IMR-90 (cell line): ENCODE measurements at regions not wholly inside any gene's neighbourhood (a gene's known extent, or its start where the extent isn't known, plus 50 kb on each side); places are given as distances from the start of the nearest gene placed in this dataset.

Experiments
- ATAC-seq: fragments of 200-7000 bp; cut with Tn5 transposase; 2 replicates; pipeline ENCODE4 v1.9.1; 2020; ENCODE audit warnings: low read depth, mild to moderate bottlenecking, moderate library complexity
- BruUV-seq: library from RNA; stranded (reverse); fragments of 400-500 nt; replicated peaks from 2 replicates; lab custom pipeline; 2021; lab: Mats Ljungman, UMichigan
- CTCF ChIA-PET: fragments of 300-600 bp; formaldehyde crosslinking; extraction: SDS; loops from one replicate; lab custom pipeline; 2021; ENCODE audit warnings: antibody characterized with exemption; lab: Yijun Ruan, JAX
- POLR2A ChIA-PET: fragments of 300-600 bp; sonication (Branson Sonifier 250); formaldehyde crosslinking; loops from one replicate; lab custom pipeline; 2022; ENCODE audit warnings: antibody characterized with exemption; ENCODE audit not compliant: unreplicated experiment; lab: Charles Lee
- DNase-seq: peaks from one replicate; pipeline ENCODE4 v3.0.0; 2013
- H2AFZ ChIP-seq: replicated peaks from 2 replicates; pipeline ENCODE3; 2013; ENCODE audit warnings: low read length, mild to moderate bottlenecking; ENCODE audit not compliant: poor library complexity
- H2AK5ac ChIP-seq: 2 replicates; pipeline ENCODE4 v1.6.1; 2013; ENCODE audit warnings: low read depth, low read length, inconsistent platforms
- H2AK9ac ChIP-seq: replicated peaks from 2 replicates; pipeline ENCODE3; 2013; ENCODE audit warnings: mild to moderate bottlenecking, low read depth, low read length, moderate library complexity; ENCODE audit not compliant: poor library complexity
- H2BK120ac ChIP-seq: 2 replicates; pipeline ENCODE4 v1.6.1; 2013; ENCODE audit warnings: low read depth, low read length, inconsistent platforms
- H2BK15ac ChIP-seq: 3 replicates; pipeline ENCODE4 v1.6.1; 2013; ENCODE audit warnings: low read depth, low read length, inconsistent platforms
- H2BK20ac ChIP-seq: 2 replicates; pipeline ENCODE4 v1.6.1; 2013; ENCODE audit warnings: low read depth, mild to moderate bottlenecking, inconsistent platforms, low read length, moderate library complexity
- H2BK5ac ChIP-seq: 2 replicates; pipeline ENCODE4 v1.6.1; 2013; ENCODE audit warnings: mild to moderate bottlenecking, low read depth, low read length, inconsistent platforms; ENCODE audit not compliant: poor library complexity, severe bottlenecking
- H3K14ac ChIP-seq: replicated peaks from 2 replicates; pipeline ENCODE4 v1.6.1; 2013; ENCODE audit warnings: low read depth, low read length, inconsistent platforms
- H3K18ac ChIP-seq: 2 replicates; pipeline ENCODE4 v1.6.1; 2013; ENCODE audit warnings: low read depth, low read length, control low read depth
- H3K23ac ChIP-seq: 2 replicates; pipeline ENCODE4 v1.6.1; 2013; ENCODE audit warnings: low read depth, low read length, inconsistent platforms
- H3K27ac ChIP-seq: 2 replicates; pipeline ENCODE4 v1.5.1; 2013; ENCODE audit warnings: mild to moderate bottlenecking, control low read depth, low read length; ENCODE audit not compliant: insufficient read depth
- H3K27me3 ChIP-seq: 2 replicates; pipeline ENCODE4 v1.6.1; 2013; ENCODE audit warnings: low read length; ENCODE audit not compliant: control insufficient read depth, insufficient read depth
- H3K36me3 ChIP-seq: 2 replicates; pipeline ENCODE4 v1.6.1; 2013; ENCODE audit warnings: low read length, mixed read lengths; ENCODE audit not compliant: control insufficient read depth, insufficient read depth
- H3K4ac ChIP-seq: 2 replicates; pipeline ENCODE4 v1.6.1; 2013; ENCODE audit warnings: low read depth, low read length, inconsistent platforms
- H3K4me1 ChIP-seq: 2 replicates; pipeline ENCODE4 v1.6.1; 2013; ENCODE audit warnings: low read length, mixed read lengths; ENCODE audit not compliant: control insufficient read depth, insufficient read depth
- H3K4me2 ChIP-seq: 2 replicates; pipeline ENCODE4 v1.6.1; 2013; ENCODE audit warnings: low read depth, mild to moderate bottlenecking, control low read depth, low read length, moderate library complexity
- H3K4me3 ChIP-seq: 2 replicates; pipeline ENCODE4 v1.5.1; 2013; ENCODE audit warnings: low read depth, mild to moderate bottlenecking, control low read depth, low read length, moderate library complexity; ENCODE audit not compliant: insufficient read depth
- H3K56ac ChIP-seq: 2 replicates; pipeline ENCODE4 v1.6.1; 2013; ENCODE audit warnings: low read length, inconsistent platforms; ENCODE audit not compliant: insufficient read depth; ENCODE audit errors: extremely low read depth
- H3K79me1 ChIP-seq, 2 experiments: 2 replicates each; pipeline ENCODE4 v1.6.1; 2013; ENCODE audit warnings: low read length in 2 of 2, inconsistent platforms in 1 of 2, low read depth in 1 of 2
- H3K9ac ChIP-seq: 2 replicates; pipeline ENCODE4 v1.6.1; 2013; ENCODE audit warnings: low read depth, low read length, control low read depth
- H3K9me1 ChIP-seq: 2 replicates; pipeline ENCODE4 v1.6.1; 2013; ENCODE audit warnings: low read length, inconsistent platforms; ENCODE audit not compliant: insufficient read depth
- H3K9me3 ChIP-seq: 2 replicates; pipeline ENCODE4 v1.6.1; 2013; ENCODE audit warnings: low read length; ENCODE audit not compliant: control insufficient read depth, insufficient read depth
- H4K20me1 ChIP-seq: 2 replicates; pipeline ENCODE4 v1.6.1; 2013; ENCODE audit warnings: low read length, inconsistent platforms; ENCODE audit not compliant: insufficient read depth
- H4K5ac ChIP-seq: 2 replicates; pipeline ENCODE4 v1.6.1; 2013; ENCODE audit warnings: mild to moderate bottlenecking, low read depth, low read length, control low read depth
- H4K8ac ChIP-seq, 2 experiments: 2 replicates each; pipeline ENCODE4 v1.6.1; 2013; ENCODE audit warnings: low read depth in 2 of 2, low read length in 2 of 2, control low read depth in 1 of 2, inconsistent platforms in 1 of 2
- H4K91ac ChIP-seq: 2 replicates; pipeline ENCODE4 v1.6.1; 2013; ENCODE audit warnings: low read depth, low read length, inconsistent platforms; ENCODE audit not compliant: insufficient read depth
- BHLHE40 ChIP-seq: fragments of 150-350 bp; IDR thresholded peaks from 2 replicates; pipeline ENCODE4 v1.6.1; 2016; ENCODE audit warnings: mild to moderate bottlenecking, low read depth, low read length
- POLR2A ChIP-seq: IDR thresholded peaks from 2 replicates; pipeline ENCODE4 v1.6.1; 2012; ENCODE audit warnings: mild to moderate bottlenecking, low read depth, low read length
- RAD21 ChIP-seq: IDR thresholded peaks from 2 replicates; pipeline ENCODE4 v1.6.1; 2012; ENCODE audit warnings: low read length, improper control_type of control experiment
- WGBS, 2 experiments: methylation state at CpG; one replicate each; pipeline versions ENCODE4 v1.1.5 to v1.1.7; 2013; ENCODE audit warnings: missing lambda C conversion rate in 2 of 2; ENCODE audit not compliant: insufficient read length in 1 of 2; ENCODE audit errors: extremely low coverage in 2 of 2; 5-methylcytosine and 5-hydroxymethylcytosine counted together
- dilution Hi-C: fragments of 300-500 bp; cut with HindIII; formaldehyde crosslinking; loops from one replicate; pipeline ENCODE4 v1.14.3; 2018; ENCODE audit warnings: low sequenced_read_pairs; ENCODE audit not compliant: unreplicated experiment
- in situ Hi-C: fragments of 300-500 bp; cut with MboI; formaldehyde crosslinking; loops from 3 replicates; pipeline ENCODE4 v1.14.3; 2019; ENCODE audit warnings: low sequenced_read_pairs, inconsistent platforms, mixed read lengths
- intact Hi-C: fragments of 100-400 bp; cut with micrococcal nuclease; formaldehyde crosslinking; loops from 2 replicates; pipeline ENCODE4 v1.10.0; 2022

- H3K9me1 ChIP-seq: no peaks in the 10 kb centered on the region
- no peak overlapping the region for H2BK120ac ChIP-seq
- H3K23ac ChIP-seq: no peak overlapping the region
- H3K27me3 ChIP-seq: no peaks in the 10 kb centered on the region
- no peak overlapping the region for H4K91ac ChIP-seq
- BruUV-seq: no TSS peak
- H3K4me1 ChIP-seq: no peaks in the 10 kb centered on the region
- no peak overlapping the region for H3K27ac ChIP-seq
- no peak overlapping the region for H2BK15ac ChIP-seq
- no peak overlapping the region for H3K4me2 ChIP-seq
- no peak overlapping the region for H2AFZ ChIP-seq
- POLR2A ChIA-PET: no interaction called here
- in situ Hi-C loops (no loop called here), intact Hi-C loops (no loop called here), dilution Hi-C loops (no loop called here)
- no peak overlapping the region for H2AK5ac ChIP-seq
- H2BK5ac ChIP-seq: no peak overlapping the region
- H3K9me3 ChIP-seq: no peaks in the 10 kb centered on the region
- H2AK9ac ChIP-seq: no peak overlapping the region
- no peak overlapping the region for H4K8ac ChIP-seq
- H2BK20ac ChIP-seq: no peak overlapping the region
- no peak overlapping the region for H3K9ac ChIP-seq
- H3K14ac ChIP-seq: no peak overlapping the region
- no peak overlapping the region for H4K5ac ChIP-seq
- H3K18ac ChIP-seq: no peak overlapping the region
- H3K4ac ChIP-seq: no peak overlapping the region
- no peak overlapping the region for H3K56ac ChIP-seq
- no peak overlapping the region for H3K4me3 ChIP-seq
- H4K20me1 ChIP-seq: no peaks in the 10 kb centered on the region
- CTCF ChIA-PET: no interaction called here
- H3K36me3 ChIP-seq: no peaks in the 10 kb centered on the region
- ATAC-seq (no peak), DNase-seq (no peak)
- H3K79me1 ChIP-seq: no peaks in the 10 kb centered on the region
- 56% methylated on average over 1 of the region's 2 CpGs; no CpG with 5 or more reads in 1 of the 2 experiments for WGBS, 2 experiments
- no peak for TF ChIP-seq BHLHE40
- TF ChIP-seq POLR2A: no peak
- no peak for TF ChIP-seq RAD21
Observed at GRCh38 chr11:13836666-13837065, 125.9 kb upstream of the SPON1 start.
